Transverse colon (tissue), 4 donors: ENCODE measurements at regions not wholly inside any gene's neighbourhood (a gene's known extent, or its start where the extent isn't known, plus 50 kb on each side); places are given as distances from the start of the nearest gene placed in this dataset.

ENCODE experiments used
- DNase-seq: peaks from one replicate; pipeline ENCODE4 v3.0.0-alpha.2; 2019
- H3K27ac ChIP-seq, 4 donors: fragments of 200-600 bp; sonication (generic); 2 replicates each; pipeline ENCODE4 v1.5.1; 2016 to 2018; ENCODE audit warnings: inconsistent platforms in 4 of 4
- H3K27me3 ChIP-seq: fragments of 200-600 bp; sonication (generic); 2 replicates; pipeline ENCODE4 v1.5.1; 2017; ENCODE audit warnings: inconsistent platforms
- H3K36me3 ChIP-seq, 4 donors: fragments of 200-600 bp; sonication (generic); 2 replicates each; pipeline ENCODE4 v1.5.1; 2017 to 2019; ENCODE audit warnings: inconsistent platforms in 4 of 4
- H3K4me1 ChIP-seq, 4 donors: fragments of 200-600 bp; sonication (generic); 2 replicates each; pipeline ENCODE4 v1.5.1; 2017 to 2020; ENCODE audit warnings: inconsistent platforms in 4 of 4
- H3K4me3 ChIP-seq, 4 donors: fragments of 200-600 bp; sonication (generic); 1 replicate in 1 of 4; 2 replicates in 3 of 4; pipeline versions ENCODE4 v1.5.1 to v1.6.1; 2017 to 2019; ENCODE audit warnings: inconsistent platforms in 4 of 4
- H3K9me3 ChIP-seq, 2 donors: fragments of 200-600 bp; sonication (generic); 2 replicates each; pipeline ENCODE4 v1.5.1; 2017 to 2019; ENCODE audit warnings: inconsistent platforms in 2 of 2
- CTCF ChIP-seq, 5 experiments: fragments of 200-600 bp in 3 of 5; fragments of 450-650 bp in 2 of 5; sonication (generic) in 3 of 5; IDR thresholded peaks; 1 replicate in 2 of 5; 2 replicates in 3 of 5; pipeline ENCODE4 v1.5.1; 2016 to 2017; ENCODE audit warnings: antibody characterized with exemption in 5 of 5, inconsistent platforms in 3 of 5, mild to moderate bottlenecking in 2 of 5, moderate library complexity in 1 of 5
- EP300 ChIP-seq: sonication (generic); formaldehyde crosslinking; IDR thresholded peaks from one replicate; pipeline ENCODE4 v1.6.1; 2017; ENCODE audit warnings: antibody characterized with exemption, low read depth
- POLR2A ChIP-seq: fragments of 450-650 bp; IDR thresholded peaks from one replicate; pipeline ENCODE4 v1.6.1; 2016; ENCODE audit warnings: antibody characterized with exemption, mild to moderate bottlenecking, moderate library complexity
- POLR2AphosphoS5 ChIP-seq, 3 donors: sonication (generic); formaldehyde crosslinking; IDR thresholded peaks; one replicate each; pipeline ENCODE4 v1.6.1; 2016; ENCODE audit warnings: antibody characterized with exemption in 3 of 3
- WGBS, 2 donors: methylation state at CpG; one replicate each; pipeline ENCODE4 v1.1.5; 2018; ENCODE audit warnings: low coverage in 1 of 2; 5-methylcytosine and 5-hydroxymethylcytosine counted together
- in situ Hi-C, 4 donors: fragments of 200-750 bp; cut with MboI; loops; one replicate each; pipeline versions ENCODE4 v1.15.0 to v1.15.1; 2017; ENCODE audit warnings: low sequenced_read_pairs in 3 of 4, low pct_ligation_motif_present in 1 of 4, low pct_unique_long_range_greater_than_20kb in 1 of 4
- intact Hi-C: fragments of 100-400 bp; cut with DNase I; formaldehyde crosslinking; loops from one replicate; pipeline ENCODE4 v1.15.1; 2023; ENCODE audit warnings: low total_unique reads

DNA sequence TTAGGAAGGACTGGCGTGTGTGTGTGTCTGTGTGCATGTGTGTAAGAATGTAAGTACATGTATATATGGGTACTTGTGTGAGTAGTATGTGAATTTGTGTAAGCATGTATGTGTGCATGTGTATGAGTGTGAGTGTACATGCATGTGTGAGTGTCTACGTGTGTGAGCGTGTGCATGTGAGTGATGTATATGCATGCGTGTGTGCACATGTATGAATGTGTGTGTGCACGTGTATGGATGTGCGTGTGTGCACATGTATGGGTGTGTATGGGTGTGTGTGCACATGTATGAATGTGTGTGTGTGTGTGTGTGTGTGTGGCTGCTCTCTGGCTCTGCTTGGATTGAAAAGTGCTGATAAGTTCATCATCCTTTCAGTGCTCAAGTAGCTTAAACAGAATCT is 154.5 kb downstream of the TENT4A start:
- no peaks in the 10 kb centered on the region for H3K27me3 ChIP-seq
- H3K27ac ChIP-seq: no peak overlapping the region
- H3K9me3 ChIP-seq: no peaks in the 10 kb centered on the region
- TF ChIP-seq EP300 (no peak), POLR2AphosphoS5 (IDR thresholded peaks at IDR 0.05) (no peak), POLR2A (no peak), CTCF (IDR thresholded peaks at IDR 0.05) (no peak)
- DNase-seq: no peak
- H3K4me1 ChIP-seq: no peaks in the 10 kb centered on the region
- in situ Hi-C loops: no loop called here
- no peaks in the 10 kb centered on the region for H3K36me3 ChIP-seq
- 80 to 94% methylated on average over 1 to 6 of the region's 6 CpGs for WGBS, 2 donors
- intact Hi-C loops: no loop called here
- H3K4me3 ChIP-seq: no peak overlapping the region

- TF ChIP-seq POLR2AphosphoS5 (IDR thresholded peaks at IDR 0.05): no peak
- TF ChIP-seq EP300: no peak
- no peak for TF ChIP-seq CTCF (IDR thresholded peaks at IDR 0.05)
- no peak for TF ChIP-seq POLR2A
- H3K4me3 ChIP-seq: no peak overlapping the region
- H3K27ac ChIP-seq: peak overlapping the region in 1 of 4 donors; percentile 35
- intact Hi-C loops: no loop called here
- 72 to 82% methylated on average over 8 to 9 of the region's 9 CpGs for WGBS, 2 donors
- no peaks in the 10 kb centered on the region for H3K9me3 ChIP-seq
- in situ Hi-C loops: no loop called here
- no peaks in the 10 kb centered on the region for H3K27me3 ChIP-seq
- H3K36me3 ChIP-seq: no peaks in the 10 kb centered on the region
- DNase-seq: peak; percentile 8
- H3K4me1 ChIP-seq: no peaks in the 10 kb centered on the region
These were observed 154.9 kb downstream of the TENT4A start for GRCh38 chr5:6868171-6868570.

GRCh38 chr5:6868575-6869215 is 155.5 kb downstream of the TENT4A start:
- intact Hi-C loops: no loop called here
- Histone ChIP-seq H3K27me3 (no peaks in the 10 kb centered on the region), H3K4me3 (no peak overlapping the region), H3K9me3 (no peaks in the 10 kb centered on the region), H3K4me1 (no peaks in the 10 kb centered on the region), H3K36me3 (no peaks in the 10 kb centered on the region), H3K27ac (peak overlapping the region in 1 of 4 donors; percentile 35)
- in situ Hi-C loops: no loop called here
- WGBS, 2 donors: 80 to 95% methylated on average over 2 to 11 of the region's 11 CpGs
- DNase-seq: no peak
- TF ChIP-seq EP300 (no peak), CTCF (IDR thresholded peaks at IDR 0.05) (no peak)

DNA sequence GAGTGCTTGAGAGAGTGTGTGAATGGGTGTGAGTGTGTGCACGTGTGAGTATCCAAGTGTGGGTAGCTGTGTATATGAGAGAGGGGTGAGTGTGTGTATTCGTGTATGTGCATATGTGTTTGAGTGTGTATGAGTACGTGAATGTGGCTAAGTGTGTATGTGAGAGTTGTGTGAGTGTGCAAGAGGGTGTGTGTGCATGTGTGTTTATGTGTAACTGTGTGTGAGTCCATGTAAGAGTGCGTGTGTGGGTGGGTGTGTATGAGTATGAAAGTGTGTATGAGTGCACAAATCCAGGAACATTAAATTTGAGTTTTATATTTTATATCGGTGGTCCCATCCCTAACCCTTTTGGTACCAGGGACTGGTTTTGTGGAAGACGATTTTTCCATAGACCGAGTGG is 156.4 kb downstream of the TENT4A start:
- Histone ChIP-seq H3K27me3 (no peaks in the 10 kb centered on the region), H3K36me3 (no peaks in the 10 kb centered on the region), H3K27ac (no peak overlapping the region), H3K4me3 (no peak overlapping the region), H3K4me1 (no peaks in the 10 kb centered on the region), H3K9me3 (no peaks in the 10 kb centered on the region)
- in situ Hi-C loops (no loop called here), intact Hi-C loops (no loop called here)
- 80 to 88% methylated on average over 7 of the region's 7 CpGs for WGBS, 2 donors
- DNase-seq: no peak
- no peak for TF ChIP-seq POLR2AphosphoS5 (IDR thresholded peaks at IDR 0.05)
- no peak for TF ChIP-seq CTCF (IDR thresholded peaks at IDR 0.05)
- no peak for TF ChIP-seq EP300
- TF ChIP-seq POLR2A: no peak
